Kidney (tissue), 13 donors: ENCODE measurements at regions not wholly inside any gene's neighbourhood (a gene's known extent, or its start where the extent isn't known, plus 50 kb on each side); places are given as distances from the start of the nearest gene placed in this dataset.

Source experiments
- DNase-seq, 5 donors: peaks; one replicate each; pipeline ENCODE4 v3.0.0-alpha.2; 2013 to 2020
- FAIRE-seq: peaks from 2 replicates; lab custom pipeline; 2012; peaks lifted over from hg19 to GRCh38; lab: Jason Lieb, UNC
- H3K27ac ChIP-seq, 2 donors: one replicate each; pipeline ENCODE4 v1.7.0; 2013; ENCODE audit warnings: low read depth in 2 of 2, low read length in 2 of 2, inconsistent platforms in 1 of 2
- H3K27me3 ChIP-seq: one replicate; pipeline ENCODE4 v1.7.1; 2013; ENCODE audit warnings: low read length, inconsistent platforms; ENCODE audit not compliant: control insufficient read depth, insufficient read depth
- H3K36me3 ChIP-seq, 3 donors: one replicate each; pipeline versions ENCODE4 v1.7.0 to v1.7.1; 2013; ENCODE audit warnings: low read length in 3 of 3, control low read depth in 1 of 3, inconsistent platforms in 1 of 3; ENCODE audit not compliant: insufficient read depth in 3 of 3, control insufficient read depth in 2 of 3
- H3K4me1 ChIP-seq, 3 donors: one replicate each; pipeline versions ENCODE4 v1.7.0 to v1.7.1; 2013; ENCODE audit warnings: low read length in 3 of 3, inconsistent platforms in 1 of 3, low read depth in 1 of 3; ENCODE audit not compliant: control insufficient read depth in 2 of 3, insufficient read depth in 2 of 3
- H3K4me3 ChIP-seq, 3 donors: one replicate each; pipeline versions ENCODE4 v1.7.0 to v1.8.1; 2013; ENCODE audit warnings: low read length in 3 of 3, control low read depth in 1 of 3, inconsistent platforms in 1 of 3
- H3K9ac ChIP-seq, 3 donors: one replicate each; pipeline versions ENCODE4 v1.7.0 to v1.7.1; 2013; ENCODE audit warnings: low read length in 3 of 3, control low read depth in 1 of 3, inconsistent platforms in 1 of 3
- H3K9me3 ChIP-seq, 3 donors: one replicate each; pipeline versions ENCODE4 v1.7.0 to v1.7.1; 2013; ENCODE audit warnings: low read length in 3 of 3, control low read depth in 1 of 3, inconsistent platforms in 1 of 3; ENCODE audit not compliant: control insufficient read depth in 2 of 3, insufficient read depth in 1 of 3
- intact Hi-C: fragments of 100-400 bp; cut with DNase I; formaldehyde crosslinking; loops from one replicate; pipeline ENCODE4 v1.11.1; 2022
- TF ChIP-seq, protein P1 (sequence below): IDR thresholded peaks from 3 replicates; pipeline ENCODE4 v1.5.1; 2012; ENCODE audit warnings: mild to moderate bottlenecking, moderate library complexity, borderline replicate concordance; ENCODE audit not compliant: insufficient read depth; ENCODE audit errors: extremely low read depth
- donor health status: control.
- donor health status: control.
- donor health status: control.
- donor health status: control.
- donor health status: control.
- donor health status: DM: yes; HTN: yes; CAD: no.
- donor health status: Normal renal cell carcinoma (clear cell type).

- Histone ChIP-seq H3K27me3 (no peaks in the 10 kb centered on the region), H3K4me3 (no peak overlapping the region), H3K4me1 (no peaks in the 10 kb centered on the region), H3K9me3 (peaks cover 0 to 5% (median 0%) of the 10 kb centered on the region in 3 donors), H3K9ac (no peak overlapping the region), H3K27ac (no peak overlapping the region), H3K36me3 (no peaks in the 10 kb centered on the region)
- FAIRE-seq: no peak
- DNase-seq: no peak
- intact Hi-C loops: no loop called here
- TF ChIP-seq, protein P1, sequence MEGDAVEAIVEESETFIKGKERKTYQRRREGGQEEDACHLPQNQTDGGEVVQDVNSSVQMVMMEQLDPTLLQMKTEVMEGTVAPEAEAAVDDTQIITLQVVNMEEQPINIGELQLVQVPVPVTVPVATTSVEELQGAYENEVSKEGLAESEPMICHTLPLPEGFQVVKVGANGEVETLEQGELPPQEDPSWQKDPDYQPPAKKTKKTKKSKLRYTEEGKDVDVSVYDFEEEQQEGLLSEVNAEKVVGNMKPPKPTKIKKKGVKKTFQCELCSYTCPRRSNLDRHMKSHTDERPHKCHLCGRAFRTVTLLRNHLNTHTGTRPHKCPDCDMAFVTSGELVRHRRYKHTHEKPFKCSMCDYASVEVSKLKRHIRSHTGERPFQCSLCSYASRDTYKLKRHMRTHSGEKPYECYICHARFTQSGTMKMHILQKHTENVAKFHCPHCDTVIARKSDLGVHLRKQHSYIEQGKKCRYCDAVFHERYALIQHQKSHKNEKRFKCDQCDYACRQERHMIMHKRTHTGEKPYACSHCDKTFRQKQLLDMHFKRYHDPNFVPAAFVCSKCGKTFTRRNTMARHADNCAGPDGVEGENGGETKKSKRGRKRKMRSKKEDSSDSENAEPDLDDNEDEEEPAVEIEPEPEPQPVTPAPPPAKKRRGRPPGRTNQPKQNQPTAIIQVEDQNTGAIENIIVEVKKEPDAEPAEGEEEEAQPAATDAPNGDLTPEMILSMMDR: no peak
These were observed 130.3 kb upstream of the RBM19 start for GRCh38 chr12:114096461-114096860.

DNA sequence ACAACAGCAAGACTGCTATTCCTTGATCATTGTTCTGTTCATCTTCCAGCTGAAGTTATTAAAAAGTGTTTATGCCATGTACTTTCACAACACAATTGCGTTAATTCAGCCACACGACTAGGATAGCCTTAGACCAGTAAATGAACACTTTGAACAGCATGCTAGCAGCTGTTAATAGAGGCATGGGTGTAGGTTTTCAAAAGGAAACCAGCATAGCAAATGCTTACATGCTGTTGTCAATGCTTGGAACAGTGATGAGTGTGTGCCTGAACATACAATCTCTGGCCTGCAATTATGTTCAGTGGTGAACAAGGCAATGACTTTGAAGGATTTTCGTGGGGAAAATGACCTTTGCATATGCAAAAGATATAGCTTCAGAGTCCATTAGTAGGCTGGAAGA lies 127.4 kb upstream of the RBM19 start:
- peaks cover 0 to 5% (median 0%) of the 10 kb centered on the region in 3 donors for H3K9me3 ChIP-seq
- no peak overlapping the region for H3K9ac ChIP-seq
- no peak overlapping the region for H3K27ac ChIP-seq
- DNase-seq (no peak), FAIRE-seq (no peak)
- TF ChIP-seq, protein P1: no peak
- no peaks in the 10 kb centered on the region for H3K36me3 ChIP-seq
- H3K4me1 ChIP-seq: no peaks in the 10 kb centered on the region
- no peaks in the 10 kb centered on the region for H3K27me3 ChIP-seq
- H3K4me3 ChIP-seq: no peak overlapping the region
- intact Hi-C loops: no loop called here

DNA sequence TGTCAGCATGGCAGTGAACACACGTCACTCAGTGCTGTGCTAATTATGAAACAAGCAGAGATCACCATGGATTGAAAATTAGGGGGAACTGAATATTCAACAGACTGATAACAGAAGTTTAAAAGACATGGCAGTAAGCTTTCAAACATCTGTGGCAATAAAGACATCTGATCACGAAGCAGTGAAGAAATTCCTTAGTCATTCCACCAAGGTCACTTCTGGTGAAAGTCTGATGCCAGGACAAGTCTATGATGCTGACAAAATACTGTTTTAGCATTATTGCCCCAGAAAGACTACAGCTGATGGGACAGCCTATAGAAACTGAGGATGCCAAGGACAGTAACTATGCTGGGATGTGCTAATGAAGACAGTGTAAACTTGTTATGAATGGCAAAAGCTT lies 126.9 kb upstream of the RBM19 start:
- H3K4me3 ChIP-seq: no peak overlapping the region
- no peaks in the 10 kb centered on the region for H3K27me3 ChIP-seq
- H3K9ac ChIP-seq: no peak overlapping the region
- no peaks in the 10 kb centered on the region for H3K4me1 ChIP-seq
- H3K27ac ChIP-seq: no peak overlapping the region
- no peaks in the 10 kb centered on the region for H3K36me3 ChIP-seq
- peaks cover 0 to 5% (median 0%) of the 10 kb centered on the region in 3 donors for H3K9me3 ChIP-seq
- FAIRE-seq: no peak
- intact Hi-C loops: no loop called here
- no peak for DNase-seq
- TF ChIP-seq, protein P1: no peak

GRCh38 chr12:114090211-114090610 lies 124.1 kb upstream of the RBM19 start:
- FAIRE-seq (no peak), DNase-seq (no peak)
- Histone ChIP-seq H3K4me3 (no peak overlapping the region), H3K27me3 (no peaks in the 10 kb centered on the region), H3K9me3 (peaks cover 0 to 5% (median 0%) of the 10 kb centered on the region in 3 donors), H3K4me1 (no peaks in the 10 kb centered on the region), H3K36me3 (no peaks in the 10 kb centered on the region), H3K27ac (no peak overlapping the region), H3K9ac (no peak overlapping the region)
- TF ChIP-seq, protein P1: no peak
- intact Hi-C loops: no loop called here
